H9 (cell line): ENCODE measurements at regions not wholly inside any gene's neighbourhood (a gene's known extent, or its start where the extent isn't known, plus 50 kb on each side); places are given as distances from the start of the nearest gene placed in this dataset.

Source experiments
- DNase-seq: peaks from one replicate; pipeline ENCODE4 v3.0.0-alpha.2; 2017
- H2AFZ ChIP-seq: one replicate; pipeline ENCODE4 v1.6.1; 2013; ENCODE audit warnings: mild to moderate bottlenecking, low read length, control low read depth, moderate library complexity
- H2AK5ac ChIP-seq: 2 replicates; pipeline ENCODE4 v1.6.1; 2013; ENCODE audit warnings: low read length, control low read depth, mixed read lengths; ENCODE audit not compliant: insufficient read length
- H2BK120ac ChIP-seq: one replicate; pipeline ENCODE4 v1.6.1; 2013; ENCODE audit warnings: low read depth, mild to moderate bottlenecking, low read length, control low read depth, inconsistent platforms; ENCODE audit not compliant: poor library complexity, severe bottlenecking
- H2BK12ac ChIP-seq: 2 replicates; pipeline ENCODE4 v1.6.1; 2013; ENCODE audit warnings: low read length, control low read depth, mixed read lengths, low read depth; ENCODE audit not compliant: insufficient read length
- H2BK15ac ChIP-seq: 2 replicates; pipeline ENCODE4 v1.6.1; 2013; ENCODE audit warnings: low read depth, low read length, control low read depth
- H2BK20ac ChIP-seq: one replicate; pipeline ENCODE4 v1.6.1; 2013; ENCODE audit warnings: low read depth, mild to moderate bottlenecking, low read length, control low read depth, inconsistent platforms; ENCODE audit not compliant: poor library complexity, severe bottlenecking
- H2BK5ac ChIP-seq: 2 replicates; pipeline ENCODE4 v1.6.1; 2013; ENCODE audit warnings: low read length, control low read depth, mixed read lengths; ENCODE audit not compliant: insufficient read length
- H3K14ac ChIP-seq: 2 replicates; pipeline ENCODE4 v1.6.1; 2013; ENCODE audit warnings: low read length, control low read depth; ENCODE audit not compliant: insufficient read depth
- H3K18ac ChIP-seq: 2 replicates; pipeline ENCODE4 v1.6.1; 2013; ENCODE audit warnings: low read depth, mild to moderate bottlenecking, mixed read lengths, low read length, control low read depth; ENCODE audit not compliant: insufficient read length
- H3K23ac ChIP-seq: 2 replicates; pipeline ENCODE4 v1.6.1; 2013; ENCODE audit warnings: low read length, control low read depth, mixed read lengths, low read depth; ENCODE audit not compliant: insufficient read length
- H3K23me2 ChIP-seq: 2 replicates; pipeline ENCODE4 v1.6.1; 2013; ENCODE audit warnings: low read depth, mild to moderate bottlenecking, mixed read lengths, low read length, control low read depth; ENCODE audit not compliant: insufficient read length, poor library complexity, severe bottlenecking
- H3K27ac ChIP-seq: 2 replicates; pipeline ENCODE4 v1.5.1; 2013; ENCODE audit warnings: low read length, control low read depth, mixed read lengths, low read depth; ENCODE audit not compliant: insufficient read length
- H3K27me3 ChIP-seq: 2 replicates; pipeline ENCODE4 v1.6.1; 2013; ENCODE audit warnings: low read length, control low read depth, inconsistent platforms; ENCODE audit not compliant: insufficient read depth
- H3K4ac ChIP-seq: 2 replicates; pipeline ENCODE4 v1.6.1; 2013; ENCODE audit warnings: low read depth, mild to moderate bottlenecking, control low read depth, inconsistent platforms, low read length, moderate library complexity
- H3K4me1 ChIP-seq: 2 replicates; pipeline ENCODE4 v1.6.1; 2013; ENCODE audit warnings: low read length, control low read depth, inconsistent platforms; ENCODE audit not compliant: insufficient read depth
- H3K4me2 ChIP-seq: 2 replicates; pipeline ENCODE4 v1.6.1; 2013; ENCODE audit warnings: low read length, control low read depth, mixed read lengths; ENCODE audit not compliant: insufficient read length, insufficient read depth
- H3K56ac ChIP-seq: 2 replicates; pipeline ENCODE4 v1.6.1; 2013; ENCODE audit warnings: low read depth, mild to moderate bottlenecking, mixed read lengths, low read length, control low read depth; ENCODE audit not compliant: insufficient read length
- H3K79me1 ChIP-seq: 2 replicates; pipeline ENCODE4 v1.6.1; 2013; ENCODE audit warnings: low read depth, mild to moderate bottlenecking, moderate library complexity, low read length, control low read depth, inconsistent platforms; ENCODE audit not compliant: insufficient read depth, poor library complexity, severe bottlenecking
- H3K79me2 ChIP-seq: 2 replicates; pipeline ENCODE4 v1.6.1; 2013; ENCODE audit warnings: low read length, control low read depth, inconsistent platforms; ENCODE audit not compliant: insufficient read depth
- H3K9ac ChIP-seq: 2 replicates; pipeline ENCODE4 v1.6.1; 2013; ENCODE audit warnings: low read length, control low read depth, mixed read lengths; ENCODE audit not compliant: insufficient read length; ENCODE audit errors: extremely low read depth
- H3K9me3 ChIP-seq: one replicate; pipeline ENCODE4 v1.6.1; 2013; ENCODE audit warnings: low read depth, low read length, inconsistent platforms; ENCODE audit not compliant: control insufficient read depth
- H3T11ph ChIP-seq: one replicate; pipeline ENCODE4 v1.6.1; 2013; ENCODE audit warnings: mild to moderate bottlenecking, low read length, control low read depth, inconsistent platforms
- H4K20me1 ChIP-seq: one replicate; pipeline ENCODE4 v1.6.1; 2013; ENCODE audit not compliant: control insufficient read depth, insufficient read length, insufficient read depth
- H4K5ac ChIP-seq: 2 replicates; pipeline ENCODE4 v1.6.1; 2013; ENCODE audit warnings: low read depth, mild to moderate bottlenecking, mixed read lengths, low read length, control low read depth; ENCODE audit not compliant: insufficient read length
- H4K8ac ChIP-seq: replicated peaks from 2 replicates; pipeline ENCODE4 v1.6.1; 2013; ENCODE audit warnings: low read length, control low read depth, mixed read lengths, low read depth; ENCODE audit not compliant: insufficient read length
- H4K91ac ChIP-seq: 2 replicates; pipeline ENCODE4 v1.6.1; 2013; ENCODE audit warnings: low read depth, mild to moderate bottlenecking, moderate library complexity, mixed read lengths, low read length, control low read depth; ENCODE audit not compliant: insufficient read length
- H3K27ac Mint-ChIP-seq, 3 experiments: 2 replicates in 2 of 3; 3 replicates in 1 of 3; pipeline ENCODE4 v1.8.0; 2020 to 2021; ENCODE audit warnings: mixed read lengths in 3 of 3, mild to moderate bottlenecking in 1 of 3, moderate library complexity in 1 of 3
- H3K27me3 Mint-ChIP-seq: 2 replicates; pipeline ENCODE4 v1.8.0; 2021; ENCODE audit warnings: low read depth, mild to moderate bottlenecking, moderate library complexity, mixed read lengths
- H3K36me3 Mint-ChIP-seq, 3 experiments: 2 replicates in 2 of 3; 3 replicates in 1 of 3; pipeline ENCODE4 v1.8.0; 2020 to 2021; ENCODE audit warnings: low read depth in 3 of 3, mixed read lengths in 3 of 3; ENCODE audit not compliant: insufficient read depth in 1 of 3
- H3K4me1 Mint-ChIP-seq, 2 experiments: 2 replicates each; pipeline ENCODE4 v1.8.0; 2020; ENCODE audit warnings: mixed read lengths in 2 of 2
- H3K4me3 Mint-ChIP-seq, 2 experiments: 2 replicates in 1 of 2; 3 replicates in 1 of 2; pipeline ENCODE4 v1.8.0; 2020 to 2021; ENCODE audit warnings: mild to moderate bottlenecking in 2 of 2, mixed read lengths in 2 of 2, moderate library complexity in 1 of 2
- H3K9me3 Mint-ChIP-seq, 2 experiments: 2 replicates in 1 of 2; 3 replicates in 1 of 2; pipeline ENCODE4 v1.8.0; 2020; ENCODE audit warnings: mild to moderate bottlenecking in 2 of 2, mixed read lengths in 2 of 2, moderate library complexity in 1 of 2
- CTCF ChIP-seq: fragments of 200-600 bp; sonication (generic); conservative IDR thresholded peaks from 3 replicates; pipeline ENCODE4 v1.8.0; 2021; ENCODE audit warnings: antibody characterized with exemption, mild to moderate bottlenecking
- WGBS: extraction: QIAGEN DNeasy Blood & Tissue Kit; methylation state at CpG from one replicate; pipeline ENCODE4 v1.1.7; 2013; ENCODE audit warnings: missing lambda C conversion rate, low lambda C conversion rate, mixed read lengths; ENCODE audit not compliant: insufficient read length; ENCODE audit errors: extremely low coverage; 5-methylcytosine and 5-hydroxymethylcytosine counted together

DNA sequence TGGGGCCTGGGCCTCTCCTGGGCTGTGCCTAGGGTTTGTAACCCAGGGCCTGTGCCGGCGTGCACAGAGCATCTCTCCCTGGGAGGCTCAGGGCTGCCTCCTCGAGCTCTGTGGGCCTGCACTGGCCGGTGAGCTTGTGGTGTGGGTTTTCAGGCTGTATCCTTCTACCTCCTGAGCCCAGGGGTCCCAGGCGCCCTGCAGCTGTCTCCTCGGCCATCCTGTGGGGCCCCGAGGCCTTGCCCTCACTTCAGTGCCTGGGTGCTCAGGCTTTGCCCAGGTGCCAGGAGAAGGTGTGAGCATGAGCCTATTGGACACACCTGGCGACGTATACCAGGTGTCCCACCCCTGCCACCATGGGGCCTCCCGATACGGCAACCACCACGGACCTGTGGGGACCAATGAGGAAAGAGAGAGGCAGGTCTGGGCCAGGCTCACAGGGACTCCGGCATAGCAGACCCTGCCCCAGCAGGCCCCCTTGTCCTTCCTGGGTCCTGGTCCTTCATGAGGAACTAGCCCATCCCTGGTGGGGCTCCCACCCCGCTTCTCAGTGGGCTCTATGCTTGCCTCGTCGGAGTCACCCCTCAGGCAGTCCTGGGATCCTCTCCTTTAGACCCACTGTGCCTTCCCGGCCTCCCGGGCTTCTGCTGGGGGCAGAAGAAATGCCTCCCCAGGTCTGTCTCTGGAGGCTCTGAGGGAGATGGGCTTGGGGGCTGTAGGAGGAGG lies 400.2 kb downstream of the TMEM121 start:
- Mint-ChIP-seq H3K36me3 (peaks cover 7 to 21% (median 10%) of the 10 kb centered on the region in 3 experiments; a peak in 6 of 7 replicates), H3K4me1 (no peaks in the 10 kb centered on the region), H3K4me3 (no peak overlapping the region), H3K27me3 (peaks cover 6% of the 10 kb centered on the region), H3K27ac (no peak overlapping the region), H3K9me3 (peaks cover 83 to 95% of the 10 kb centered on the region in 2 experiments)
- H4K20me1 ChIP-seq, result no peaks in the 10 kb centered on the region
- no peak for DNase-seq
- no peaks in the 10 kb centered on the region for H3K79me1 ChIP-seq
- no peak overlapping the region for H2AK5ac ChIP-seq
- no peaks in the 10 kb centered on the region for H3K27me3 ChIP-seq
- H3K23ac ChIP-seq, result no peak overlapping the region
- no peak overlapping the region for H3K9ac ChIP-seq
- H2AFZ ChIP-seq, result no peak overlapping the region
- H3K79me2 ChIP-seq, result no peaks in the 10 kb centered on the region
- no peak overlapping the region for H2BK120ac ChIP-seq
- H3T11ph ChIP-seq, result no peak overlapping the region
- H2BK15ac ChIP-seq, result no peak overlapping the region
- H4K8ac ChIP-seq, result no peak overlapping the region
- no peak overlapping the region for H4K91ac ChIP-seq
- no peaks in the 10 kb centered on the region for H3K4me1 ChIP-seq
- no peak overlapping the region for H3K4me2 ChIP-seq
- H3K18ac ChIP-seq, result no peak overlapping the region
- TF ChIP-seq CTCF, result no peak
- no peak overlapping the region for H4K5ac ChIP-seq
- no peak overlapping the region for H3K4ac ChIP-seq
- no CpG with 5 or more reads among the region's 18 CpGs for WGBS
- H3K56ac ChIP-seq, result no peak overlapping the region
- no peak overlapping the region for H2BK20ac ChIP-seq
- H2BK12ac ChIP-seq, result no peak overlapping the region
- no peak overlapping the region for H3K27ac ChIP-seq
- no peak overlapping the region for H3K14ac ChIP-seq
- no peak overlapping the region for H2BK5ac ChIP-seq
- H3K9me3 ChIP-seq, result peaks cover 99% of the 10 kb centered on the region
- H3K23me2 ChIP-seq, result no peaks in the 10 kb centered on the region
